IMR-90 (cell line): ENCODE measurements at regions not wholly inside any gene's neighbourhood (a gene's known extent, or its start where the extent isn't known, plus 50 kb on each side); places are given as distances from the start of the nearest gene placed in this dataset.

Experiments
- ATAC-seq: fragments of 200-7000 bp; cut with Tn5 transposase; 2 replicates; pipeline ENCODE4 v1.9.1; 2020; ENCODE audit warnings: low read depth, mild to moderate bottlenecking, moderate library complexity
- BruUV-seq: library from RNA; stranded (reverse); fragments of 400-500 nt; replicated peaks from 2 replicates; lab custom pipeline; 2021; lab: Mats Ljungman, UMichigan
- CTCF ChIA-PET: fragments of 300-600 bp; formaldehyde crosslinking; extraction: SDS; loops from one replicate; lab custom pipeline; 2021; ENCODE audit warnings: antibody characterized with exemption; lab: Yijun Ruan, JAX
- POLR2A ChIA-PET: fragments of 300-600 bp; sonication (Branson Sonifier 250); formaldehyde crosslinking; loops from one replicate; lab custom pipeline; 2022; ENCODE audit warnings: antibody characterized with exemption; ENCODE audit not compliant: unreplicated experiment; lab: Charles Lee
- DNase-seq: peaks from one replicate; pipeline ENCODE4 v3.0.0; 2013
- H2AFZ ChIP-seq: replicated peaks from 2 replicates; pipeline ENCODE3; 2013; ENCODE audit warnings: low read length, mild to moderate bottlenecking; ENCODE audit not compliant: poor library complexity
- H2AK5ac ChIP-seq: 2 replicates; pipeline ENCODE4 v1.6.1; 2013; ENCODE audit warnings: low read depth, low read length, inconsistent platforms
- H2AK9ac ChIP-seq: replicated peaks from 2 replicates; pipeline ENCODE3; 2013; ENCODE audit warnings: mild to moderate bottlenecking, low read depth, low read length, moderate library complexity; ENCODE audit not compliant: poor library complexity
- H2BK120ac ChIP-seq: 2 replicates; pipeline ENCODE4 v1.6.1; 2013; ENCODE audit warnings: low read depth, low read length, inconsistent platforms
- H2BK15ac ChIP-seq: 3 replicates; pipeline ENCODE4 v1.6.1; 2013; ENCODE audit warnings: low read depth, low read length, inconsistent platforms
- H2BK20ac ChIP-seq: 2 replicates; pipeline ENCODE4 v1.6.1; 2013; ENCODE audit warnings: low read depth, mild to moderate bottlenecking, inconsistent platforms, low read length, moderate library complexity
- H2BK5ac ChIP-seq: 2 replicates; pipeline ENCODE4 v1.6.1; 2013; ENCODE audit warnings: mild to moderate bottlenecking, low read depth, low read length, inconsistent platforms; ENCODE audit not compliant: poor library complexity, severe bottlenecking
- H3K14ac ChIP-seq: replicated peaks from 2 replicates; pipeline ENCODE4 v1.6.1; 2013; ENCODE audit warnings: low read depth, low read length, inconsistent platforms
- H3K18ac ChIP-seq: 2 replicates; pipeline ENCODE4 v1.6.1; 2013; ENCODE audit warnings: low read depth, low read length, control low read depth
- H3K23ac ChIP-seq: 2 replicates; pipeline ENCODE4 v1.6.1; 2013; ENCODE audit warnings: low read depth, low read length, inconsistent platforms
- H3K27ac ChIP-seq: 2 replicates; pipeline ENCODE4 v1.5.1; 2013; ENCODE audit warnings: mild to moderate bottlenecking, control low read depth, low read length; ENCODE audit not compliant: insufficient read depth
- H3K27me3 ChIP-seq: 2 replicates; pipeline ENCODE4 v1.6.1; 2013; ENCODE audit warnings: low read length; ENCODE audit not compliant: control insufficient read depth, insufficient read depth
- H3K36me3 ChIP-seq: 2 replicates; pipeline ENCODE4 v1.6.1; 2013; ENCODE audit warnings: low read length, mixed read lengths; ENCODE audit not compliant: control insufficient read depth, insufficient read depth
- H3K4ac ChIP-seq: 2 replicates; pipeline ENCODE4 v1.6.1; 2013; ENCODE audit warnings: low read depth, low read length, inconsistent platforms
- H3K4me1 ChIP-seq: 2 replicates; pipeline ENCODE4 v1.6.1; 2013; ENCODE audit warnings: low read length, mixed read lengths; ENCODE audit not compliant: control insufficient read depth, insufficient read depth
- H3K4me2 ChIP-seq: 2 replicates; pipeline ENCODE4 v1.6.1; 2013; ENCODE audit warnings: low read depth, mild to moderate bottlenecking, control low read depth, low read length, moderate library complexity
- H3K4me3 ChIP-seq: 2 replicates; pipeline ENCODE4 v1.5.1; 2013; ENCODE audit warnings: low read depth, mild to moderate bottlenecking, control low read depth, low read length, moderate library complexity; ENCODE audit not compliant: insufficient read depth
- H3K56ac ChIP-seq: 2 replicates; pipeline ENCODE4 v1.6.1; 2013; ENCODE audit warnings: low read length, inconsistent platforms; ENCODE audit not compliant: insufficient read depth; ENCODE audit errors: extremely low read depth
- H3K79me1 ChIP-seq, 2 experiments: 2 replicates each; pipeline ENCODE4 v1.6.1; 2013; ENCODE audit warnings: low read length in 2 of 2, inconsistent platforms in 1 of 2, low read depth in 1 of 2
- H3K9ac ChIP-seq: 2 replicates; pipeline ENCODE4 v1.6.1; 2013; ENCODE audit warnings: low read depth, low read length, control low read depth
- H3K9me1 ChIP-seq: 2 replicates; pipeline ENCODE4 v1.6.1; 2013; ENCODE audit warnings: low read length, inconsistent platforms; ENCODE audit not compliant: insufficient read depth
- H3K9me3 ChIP-seq: 2 replicates; pipeline ENCODE4 v1.6.1; 2013; ENCODE audit warnings: low read length; ENCODE audit not compliant: control insufficient read depth, insufficient read depth
- H4K20me1 ChIP-seq: 2 replicates; pipeline ENCODE4 v1.6.1; 2013; ENCODE audit warnings: low read length, inconsistent platforms; ENCODE audit not compliant: insufficient read depth
- H4K5ac ChIP-seq: 2 replicates; pipeline ENCODE4 v1.6.1; 2013; ENCODE audit warnings: mild to moderate bottlenecking, low read depth, low read length, control low read depth
- H4K8ac ChIP-seq, 2 experiments: 2 replicates each; pipeline ENCODE4 v1.6.1; 2013; ENCODE audit warnings: low read depth in 2 of 2, low read length in 2 of 2, control low read depth in 1 of 2, inconsistent platforms in 1 of 2
- H4K91ac ChIP-seq: 2 replicates; pipeline ENCODE4 v1.6.1; 2013; ENCODE audit warnings: low read depth, low read length, inconsistent platforms; ENCODE audit not compliant: insufficient read depth
- BHLHE40 ChIP-seq: fragments of 150-350 bp; IDR thresholded peaks from 2 replicates; pipeline ENCODE4 v1.6.1; 2016; ENCODE audit warnings: mild to moderate bottlenecking, low read depth, low read length
- CEBPB ChIP-seq: IDR thresholded peaks from 2 replicates; pipeline ENCODE4 v1.6.1; 2012; ENCODE audit warnings: low read depth, low read length, improper control_type of control experiment
- CHD1 ChIP-seq: IDR thresholded peaks from 2 replicates; pipeline ENCODE4 v1.6.1; 2012; ENCODE audit warnings: low read depth, low read length, improper control_type of control experiment
- CTCF ChIP-seq: conservative IDR thresholded peaks from 2 replicates; pipeline ENCODE4 v1.5.1; 2012; ENCODE audit warnings: mild to moderate bottlenecking, low read depth, low read length, improper control_type of control experiment
- ELK1 ChIP-seq: fragments of 150-350 bp; IDR thresholded peaks from 2 replicates; pipeline ENCODE4 v1.6.1; 2016; ENCODE audit warnings: low read depth, mild to moderate bottlenecking, low read length, moderate library complexity, borderline replicate concordance
- FOS ChIP-seq: fragments of 150-350 bp; IDR thresholded peaks from 2 replicates; pipeline ENCODE4 v1.6.1; 2016; ENCODE audit warnings: low read depth, low read length
- MAFK ChIP-seq: IDR thresholded peaks from 2 replicates; pipeline ENCODE4 v1.6.1; 2012; ENCODE audit warnings: low read depth, low read length, improper control_type of control experiment
- MAZ ChIP-seq: IDR thresholded peaks from 2 replicates; pipeline ENCODE4 v1.6.1; 2012; ENCODE audit warnings: low read depth, mild to moderate bottlenecking, low read length, improper control_type of control experiment, moderate library complexity, borderline replicate concordance
- MXI1 ChIP-seq: IDR thresholded peaks from 2 replicates; pipeline ENCODE4 v1.6.1; 2012; ENCODE audit warnings: low read depth, mild to moderate bottlenecking, low read length, moderate library complexity, borderline replicate concordance
- NFE2L2 ChIP-seq: fragments of 150-350 bp; IDR thresholded peaks from 2 replicates; pipeline ENCODE4 v1.6.1; 2016; ENCODE audit warnings: low read depth, mild to moderate bottlenecking, low read length
- POLR2A ChIP-seq: IDR thresholded peaks from 2 replicates; pipeline ENCODE4 v1.6.1; 2012; ENCODE audit warnings: mild to moderate bottlenecking, low read depth, low read length
- RAD21 ChIP-seq: IDR thresholded peaks from 2 replicates; pipeline ENCODE4 v1.6.1; 2012; ENCODE audit warnings: low read length, improper control_type of control experiment
- RCOR1 ChIP-seq: IDR thresholded peaks from 2 replicates; pipeline ENCODE4 v1.6.1; 2012; ENCODE audit warnings: mild to moderate bottlenecking, low read length, improper control_type of control experiment; ENCODE audit not compliant: insufficient replicate concordance
- RFX5 ChIP-seq: IDR thresholded peaks from 2 replicates; pipeline ENCODE4 v1.8.0; 2012; ENCODE audit warnings: low read depth, mild to moderate bottlenecking, low read length, moderate library complexity
- SMC3 ChIP-seq: fragments of 150-350 bp; IDR thresholded peaks from 2 replicates; pipeline ENCODE4 v1.6.1; 2016; ENCODE audit warnings: low read depth, mild to moderate bottlenecking, antibody characterized with exemption, low read length, moderate library complexity
- USF2 ChIP-seq: fragments of 150-350 bp; IDR thresholded peaks from 2 replicates; pipeline ENCODE4 v1.6.1; 2017; ENCODE audit warnings: mild to moderate bottlenecking, antibody characterized with exemption, low read length, low read depth
- WGBS, 2 experiments: methylation state at CpG; one replicate each; pipeline versions ENCODE4 v1.1.5 to v1.1.7; 2013; ENCODE audit warnings: missing lambda C conversion rate in 2 of 2; ENCODE audit not compliant: insufficient read length in 1 of 2; ENCODE audit errors: extremely low coverage in 2 of 2; 5-methylcytosine and 5-hydroxymethylcytosine counted together
- dilution Hi-C: fragments of 300-500 bp; cut with HindIII; formaldehyde crosslinking; loops from one replicate; pipeline ENCODE4 v1.14.3; 2018; ENCODE audit warnings: low sequenced_read_pairs; ENCODE audit not compliant: unreplicated experiment
- in situ Hi-C: fragments of 300-500 bp; cut with MboI; formaldehyde crosslinking; loops from 3 replicates; pipeline ENCODE4 v1.14.3; 2019; ENCODE audit warnings: low sequenced_read_pairs, inconsistent platforms, mixed read lengths
- intact Hi-C: fragments of 100-400 bp; cut with micrococcal nuclease; formaldehyde crosslinking; loops from 2 replicates; pipeline ENCODE4 v1.10.0; 2022

- Histone ChIP-seq H3K4ac (no peak overlapping the region), H3K27ac (no peak overlapping the region), H2BK5ac (no peak overlapping the region), H3K4me2 (no peak overlapping the region), H3K27me3 (no peaks in the 10 kb centered on the region), H3K9me1 (no peaks in the 10 kb centered on the region), H2AK9ac (no peak overlapping the region), H3K9me3 (no peaks in the 10 kb centered on the region), H3K4me3 (no peak overlapping the region), H4K91ac (no peak overlapping the region), H3K56ac (no peak overlapping the region), H2AK5ac (no peak overlapping the region), H4K5ac (no peak overlapping the region), H2AFZ (no peak overlapping the region), H2BK20ac (no peak overlapping the region), H3K36me3 (no peaks in the 10 kb centered on the region), H2BK120ac (no peak overlapping the region), H2BK15ac (no peak overlapping the region), H4K8ac (no peak overlapping the region), H3K4me1 (no peaks in the 10 kb centered on the region), H4K20me1 (no peaks in the 10 kb centered on the region), H3K9ac (no peak overlapping the region), H3K79me1 (no peaks in the 10 kb centered on the region), H3K14ac (no peak overlapping the region), H3K23ac (no peak overlapping the region), H3K18ac (no peak overlapping the region)
- WGBS, 2 experiments: no CpG with 5 or more reads among the region's 1 CpG
- ChIA-PET CTCF (no interaction called here), POLR2A (no interaction called here)
- dilution Hi-C loops: no loop called here
- no peak for TF ChIP-seq RFX5
- no peak for TF ChIP-seq MXI1
- TF ChIP-seq MAZ: no peak
- TF ChIP-seq NFE2L2: no peak
- no peak for TF ChIP-seq FOS
- no peak for TF ChIP-seq CHD1
- no peak for TF ChIP-seq ELK1
- no peak for TF ChIP-seq SMC3
- no peak for TF ChIP-seq POLR2A
- no peak for TF ChIP-seq BHLHE40
- no peak for TF ChIP-seq CTCF
- TF ChIP-seq USF2: no peak
- TF ChIP-seq RAD21: no peak
- no peak for TF ChIP-seq CEBPB
- TF ChIP-seq MAFK: no peak
- TF ChIP-seq RCOR1: no peak
- in situ Hi-C loops: loop anchor here (25.0 kb wide), 1 partner anchor 463 kb away; no protein-coding TSS in a partner anchor
- intact Hi-C loops: loop anchor here (5.0 kb wide), 1 partner anchor 88 kb away; no protein-coding TSS in a partner anchor
- DNase-seq: no peak
- no TSS peak for BruUV-seq
- ATAC-seq: no peak
Measured at GRCh38 chr1:219099307-219099706, 74.4 kb upstream of the LYPLAL1 start.
